GM18508 (cell line): ENCODE measurements at regions not wholly inside any gene's neighbourhood (a gene's known extent, or its start where the extent isn't known, plus 50 kb on each side); places are given as distances from the start of the nearest gene placed in this dataset.
"Not testable (repeated sequence)": the region's sequence is repeated elsewhere in the genome, so short reads cannot be mapped to it uniquely, and the experiment has no call there.

Source experiments
- ATAC-seq: cut with Tn5 transposase; IDR thresholded peaks from one replicate; pipeline ENCODE4 v1.9.1; 2021; ENCODE audit warnings: moderate number of reproducible peaks; ENCODE audit not compliant: insufficient read depth, unreplicated experiment

GRCh38 chr9:63912451-63912850 is 1372.6 kb downstream of the FOXD4L5 start:
- not testable (repeated sequence) for ATAC-seq

GRCh38 chr9:63909076-63909475 is 1375.9 kb downstream of the FOXD4L5 start:
- not testable (repeated sequence) for ATAC-seq

DNA sequence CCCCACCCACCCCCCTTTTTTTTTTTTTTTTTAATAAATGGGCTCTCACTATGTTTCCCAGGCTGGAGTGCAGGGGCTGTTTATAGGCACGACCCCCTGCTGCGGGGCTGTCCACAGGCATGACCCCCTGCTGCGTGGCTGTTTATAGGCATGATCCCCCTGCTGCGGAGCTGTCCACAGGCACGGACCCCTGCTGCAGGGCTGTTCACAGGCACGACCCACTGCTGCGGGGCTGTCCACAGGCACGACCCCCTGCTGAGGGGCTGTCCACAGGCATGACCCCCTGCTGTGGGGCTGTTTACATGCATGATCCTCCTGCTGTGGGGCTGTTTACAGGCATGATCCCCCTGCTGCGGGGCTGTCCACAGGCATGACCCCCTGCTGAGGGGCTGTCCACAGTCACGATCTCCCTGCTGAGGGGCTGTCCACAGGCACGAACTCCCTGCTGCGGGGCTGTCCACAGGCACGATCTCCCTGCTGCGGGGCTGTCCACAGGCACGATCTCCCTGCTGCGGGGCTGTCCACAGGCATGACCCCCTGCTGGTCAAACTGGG is 1385.3 kb downstream of the FOXD4L5 start:
- ATAC-seq = not testable (repeated sequence)

DNA sequence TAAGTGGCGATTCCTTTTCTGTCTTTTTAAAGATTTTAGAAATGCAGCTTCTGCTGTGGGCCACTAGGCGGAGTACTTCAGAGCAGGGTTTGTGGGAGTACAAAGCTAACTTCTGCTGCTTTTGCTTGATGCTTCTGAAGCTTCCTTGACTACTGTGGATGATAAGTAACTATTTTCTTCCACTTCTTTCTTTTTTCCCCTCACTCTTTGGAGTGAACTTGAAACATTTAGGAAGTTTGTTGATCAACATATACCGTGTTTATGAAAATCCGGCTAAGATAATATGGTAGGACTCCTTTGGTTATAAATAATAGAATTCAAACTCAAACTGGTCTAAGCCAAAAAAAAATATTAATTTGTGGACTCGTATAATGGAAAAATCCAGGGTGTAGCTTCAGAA is 1403.6 kb downstream of the FOXD4L5 start:
- ATAC-seq = not testable (repeated sequence)

GRCh38 chr9:63876380-63876779 is 1408.6 kb downstream of the FOXD4L5 start:
- ATAC-seq = not testable (repeated sequence)

- ATAC-seq = peak; percentile 86
These were observed 1425.4 kb downstream of the FOXD4L5 start for GRCh38 chr9:63859475-63860215.

GRCh38 chr9:63859090-63859474 is 1425.9 kb downstream of the FOXD4L5 start:
- not testable (repeated sequence) for ATAC-seq

DNA sequence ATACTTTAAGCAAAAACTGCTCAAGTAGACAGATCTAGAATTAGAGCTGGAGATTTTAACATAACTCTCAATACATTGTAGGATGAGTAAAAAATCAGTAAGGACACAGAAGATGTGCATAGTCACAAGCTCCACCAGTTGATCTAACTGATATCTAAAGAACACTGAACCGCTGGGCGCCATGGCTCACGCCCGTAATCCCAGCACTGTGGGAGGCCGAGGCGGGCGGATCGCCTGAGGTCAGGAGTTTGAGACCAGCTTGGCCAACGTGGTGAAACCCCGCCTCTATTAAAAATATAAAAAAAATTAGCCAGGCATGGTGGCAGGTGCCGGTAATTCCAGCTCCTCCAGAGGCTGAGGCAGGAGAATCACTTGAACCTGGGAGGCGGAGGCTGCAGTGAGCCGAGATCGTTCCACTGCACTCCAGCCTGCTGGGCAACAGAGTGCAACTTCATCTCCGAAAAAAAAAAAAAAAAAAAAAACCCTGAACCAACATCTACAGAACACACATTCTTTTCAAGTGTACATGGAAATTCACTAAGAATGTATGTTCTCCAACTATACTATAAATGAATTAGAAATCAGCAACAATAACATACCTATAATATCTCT is 1431.8 kb downstream of the FOXD4L5 start:
- ATAC-seq = not testable (repeated sequence)

GRCh38 chr9:63824804-63825203 is 1460.2 kb downstream of the FOXD4L5 start:
- ATAC-seq = not testable (repeated sequence)

- ATAC-seq = not testable (repeated sequence)
These were observed 1461.4 kb downstream of the FOXD4L5 start for GRCh38 chr9:63823375-63824201.

- not testable (repeated sequence) for ATAC-seq
These were observed 1462.2 kb downstream of the FOXD4L5 start for GRCh38 chr9:63822615-63823374.

DNA sequence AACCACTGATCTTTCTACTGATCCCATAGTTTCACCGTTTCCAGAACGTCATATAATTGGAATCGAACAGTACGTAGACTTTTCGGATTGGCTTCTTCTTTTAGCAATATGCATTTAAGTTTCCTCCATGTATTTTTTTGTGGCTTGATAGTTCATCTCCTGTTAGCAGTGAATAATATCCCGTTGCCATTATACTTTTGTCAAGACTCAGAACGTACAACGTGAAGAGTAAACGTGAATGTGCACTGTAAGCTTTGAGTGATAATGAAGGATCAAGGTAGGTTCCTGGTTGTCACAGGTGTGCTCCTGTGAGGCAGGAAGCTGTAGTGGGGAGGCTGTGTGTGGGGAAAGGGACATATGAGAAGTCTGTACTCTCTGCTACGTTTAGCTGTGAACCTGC is 1463.7 kb downstream of the FOXD4L5 start:
- not testable (repeated sequence) for ATAC-seq

- not testable (repeated sequence) for ATAC-seq
These were observed 1464.1 kb downstream of the FOXD4L5 start for GRCh38 chr9:63820882-63821281.

DNA sequence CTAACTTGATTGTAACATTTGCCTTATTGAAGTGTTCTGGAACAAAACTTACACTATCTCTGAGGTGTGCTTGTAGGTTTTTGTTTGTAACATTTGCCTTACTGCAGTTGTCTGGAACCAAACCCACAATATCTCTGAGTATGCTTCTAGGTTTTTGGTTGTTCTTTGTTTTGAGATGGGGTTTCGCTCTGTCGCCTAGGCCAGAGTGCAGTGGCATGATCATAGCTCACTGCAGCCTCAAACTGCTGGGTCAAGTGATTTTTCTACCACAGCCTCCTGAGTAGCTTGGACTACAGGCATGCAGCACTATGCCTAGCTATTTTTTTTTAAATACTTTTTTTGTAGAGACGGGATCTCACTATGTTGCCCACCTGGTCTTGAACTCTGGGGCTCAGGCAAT is 1464.6 kb downstream of the FOXD4L5 start:
- ATAC-seq = not testable (repeated sequence)

- ATAC-seq = peak; percentile 52
These were observed 1467.1 kb downstream of the FOXD4L5 start for GRCh38 chr9:63817622-63818518.

DNA sequence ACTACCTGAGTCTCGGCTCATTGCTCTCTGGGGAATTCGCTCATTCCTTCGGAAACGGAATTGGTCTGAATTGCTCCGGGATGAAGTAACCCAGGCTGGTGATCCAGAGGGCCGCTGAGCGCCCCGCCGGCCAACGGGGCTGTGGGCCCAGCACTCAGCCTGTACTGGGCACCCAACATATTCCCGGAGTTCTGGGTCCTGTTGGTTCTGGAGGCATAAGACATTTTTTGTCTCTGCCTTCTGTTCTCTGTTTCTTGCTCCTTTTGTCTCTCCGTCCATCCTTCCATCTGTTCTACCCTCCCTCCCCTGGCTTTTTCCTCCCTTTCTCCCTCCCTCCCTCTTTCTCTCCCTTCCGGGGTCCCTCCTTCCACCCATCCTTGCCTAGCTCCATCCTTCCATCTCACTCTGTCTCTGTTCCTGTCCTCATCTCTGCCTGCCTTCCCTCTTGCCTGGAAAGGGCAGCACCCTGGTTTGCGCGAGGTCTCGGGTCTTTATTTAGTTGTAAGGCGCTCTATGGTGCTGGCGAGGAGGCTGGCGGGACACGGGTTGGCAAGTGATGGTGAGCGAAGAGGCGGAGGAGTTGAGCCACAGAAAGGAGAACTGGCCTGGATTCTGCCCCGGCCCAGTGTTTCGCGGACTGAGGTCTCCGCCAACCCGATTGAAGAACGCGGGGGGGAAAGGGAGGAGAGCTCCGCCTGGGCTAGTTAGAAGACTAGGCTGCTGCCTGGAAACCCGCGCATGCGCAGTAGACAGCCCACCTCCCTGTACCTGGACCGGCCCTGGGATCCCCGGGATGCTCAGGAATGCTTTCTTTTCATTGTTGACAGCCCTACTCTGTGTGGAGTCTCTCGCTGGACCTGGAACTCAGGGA is 1468.0 kb downstream of the FOXD4L5 start:
- peak; percentile 47 for ATAC-seq

GRCh38 chr9:63814970-63815669 is 1469.9 kb downstream of the FOXD4L5 start:
- not testable (repeated sequence) for ATAC-seq
